GM06990 (cell line): ENCODE measurements at regions not wholly inside any gene's neighbourhood (a gene's known extent, or its start where the extent isn't known, plus 50 kb on each side); places are given as distances from the start of the nearest gene placed in this dataset.

Source experiments
- DNase-seq: peaks from one replicate; pipeline ENCODE4 v3.0.0-alpha.2; 2011; ENCODE audit not compliant: insufficient read length; ENCODE audit errors: extremely low read depth
- H3K27me3 ChIP-seq: replicated peaks from 2 replicates; pipeline ENCODE4 v1.6.0; 2011; ENCODE audit warnings: low read length; ENCODE audit not compliant: control insufficient read depth, insufficient read depth
- H3K36me3 ChIP-seq: 2 replicates; pipeline ENCODE4 v1.5.1; 2011; ENCODE audit warnings: low read length; ENCODE audit not compliant: control insufficient read depth, insufficient read depth
- H3K4me3 ChIP-seq: replicated peaks from 2 replicates; pipeline ENCODE4 v1.5.1; 2011; ENCODE audit warnings: low read depth, mild to moderate bottlenecking, control low read depth, low read length
- CTCF ChIP-seq: IDR thresholded peaks from 2 replicates; pipeline ENCODE4 v1.5.1; 2011; ENCODE audit warnings: low read length, control low read depth, mild to moderate bottlenecking, inconsistent platforms; ENCODE audit not compliant: insufficient read depth, poor library complexity, severe bottlenecking

- Histone ChIP-seq H3K36me3 (no peaks in the 10 kb centered on the region), H3K4me3 (no peak overlapping the region), H3K27me3 (no peaks in the 10 kb centered on the region)
- DNase-seq = no peak
- TF ChIP-seq CTCF = no peak
Measured at GRCh38 chr2:153388246-153388645, 90.3 kb downstream of the RPRM start.

- DNase-seq = no peak
- Histone ChIP-seq H3K27me3 (no peaks in the 10 kb centered on the region), H3K36me3 (no peaks in the 10 kb centered on the region), H3K4me3 (no peak overlapping the region)
- TF ChIP-seq CTCF = no peak
Measured at GRCh38 chr2:153387203-153387602, 91.4 kb downstream of the RPRM start.

- Histone ChIP-seq H3K36me3 (no peaks in the 10 kb centered on the region), H3K4me3 (no peak overlapping the region), H3K27me3 (no peaks in the 10 kb centered on the region)
- DNase-seq = no peak
- no peak for TF ChIP-seq CTCF
Measured at GRCh38 chr2:153386481-153386897, 92.1 kb downstream of the RPRM start.

- no peak overlapping the region for H3K4me3 ChIP-seq
- no peaks in the 10 kb centered on the region for H3K27me3 ChIP-seq
- no peaks in the 10 kb centered on the region for H3K36me3 ChIP-seq
- TF ChIP-seq CTCF = no peak
- DNase-seq = no peak
Measured at GRCh38 chr2:153373510-153374279, 104.9 kb downstream of the RPRM start.

- TF ChIP-seq CTCF = no peak
- no peak overlapping the region for H3K4me3 ChIP-seq
- H3K27me3 ChIP-seq = no peaks in the 10 kb centered on the region
- no peaks in the 10 kb centered on the region for H3K36me3 ChIP-seq
- DNase-seq = no peak
Measured at GRCh38 chr2:153360239-153360638, 118.3 kb downstream of the RPRM start.
